ENCODE measurements at regions not wholly inside any gene's neighbourhood (a gene's known extent, or its start where the extent isn't known, plus 50 kb on each side); places are given as distances from the start of the nearest gene placed in this dataset.

GRCh38 chr3:72274493-72275330 lies 489.8 kb upstream of the PROK2 start:
- TF ChIP-seq CTCF (IDR thresholded peaks at IDR 0.05) (no peak), ZFX (IDR thresholded peaks at IDR 0.05; ENCODE audit: borderline replicate concordance) (no peak)
